ENCODE measurements at regions not wholly inside any gene's neighbourhood (a gene's known extent, or its start where the extent isn't known, plus 50 kb on each side); places are given as distances from the start of the nearest gene placed in this dataset.

- TF ChIP-seq GATA2 (IDR thresholded peaks at IDR 0.05; ENCODE audit: low read depth, low read length) (no peak), GATA3 (IDR thresholded peaks at IDR 0.05; ENCODE audit: low read depth, low read length) (no peak)
Observed at GRCh38 chr13:105997581-105998550, 537.6 kb downstream of the EFNB2 start.

GRCh38 chr13:105996391-105997025 lies 539.0 kb downstream of the EFNB2 start:
- TF ChIP-seq GATA3 (IDR thresholded peaks at IDR 0.05; ENCODE audit: low read depth, low read length) (no peak), GATA2 (IDR thresholded peaks at IDR 0.05; ENCODE audit: low read depth, low read length) (no peak)

GRCh38 chr13:105994340-105994739 lies 541.1 kb downstream of the EFNB2 start:
- TF ChIP-seq GATA2 (IDR thresholded peaks at IDR 0.05; ENCODE audit: low read depth, low read length): no peak
- TF ChIP-seq GATA3 (IDR thresholded peaks at IDR 0.05; ENCODE audit: low read depth, low read length): no peak

- no peak for TF ChIP-seq GATA3 (IDR thresholded peaks at IDR 0.05; ENCODE audit: low read depth, low read length)
- TF ChIP-seq GATA2 (IDR thresholded peaks at IDR 0.05; ENCODE audit: low read depth, low read length): no peak
Observed at GRCh38 chr13:105991622-105992277, 543.7 kb downstream of the EFNB2 start.

GRCh38 chr13:105991131-105991530 lies 544.3 kb downstream of the EFNB2 start:
- no peak for TF ChIP-seq GATA3 (IDR thresholded peaks at IDR 0.05; ENCODE audit: low read depth, low read length)
- no peak for TF ChIP-seq GATA2 (IDR thresholded peaks at IDR 0.05; ENCODE audit: low read depth, low read length)

GRCh38 chr13:105990256-105990958 lies 545.1 kb downstream of the EFNB2 start:
- no peak for TF ChIP-seq GATA3 (IDR thresholded peaks at IDR 0.05; ENCODE audit: low read depth, low read length)

- no peak for TF ChIP-seq GATA3 (IDR thresholded peaks at IDR 0.05; ENCODE audit: low read depth, low read length)
Observed at GRCh38 chr13:105984646-105985045, 550.8 kb downstream of the EFNB2 start.

- TF ChIP-seq GATA2 (IDR thresholded peaks at IDR 0.05; ENCODE audit: low read depth, low read length) (no peak), GATA3 (IDR thresholded peaks at IDR 0.05; ENCODE audit: low read depth, low read length) (no peak)
Observed at GRCh38 chr13:105984236-105984635, 551.2 kb downstream of the EFNB2 start.

GRCh38 chr13:105982219-105982930 lies 553.1 kb downstream of the EFNB2 start:
- TF ChIP-seq GATA2 (IDR thresholded peaks at IDR 0.05; ENCODE audit: low read depth, low read length): no peak
- TF ChIP-seq GATA3 (IDR thresholded peaks at IDR 0.05; ENCODE audit: low read depth, low read length): no peak

- TF ChIP-seq GATA3 (IDR thresholded peaks at IDR 0.05; ENCODE audit: low read depth, low read length) (no peak), GATA2 (IDR thresholded peaks at IDR 0.05; ENCODE audit: low read depth, low read length) (no peak)
Observed at GRCh38 chr13:105979131-105980011, 556.1 kb downstream of the EFNB2 start.

GRCh38 chr13:105974380-105974779 lies 561.1 kb downstream of the EFNB2 start:
- TF ChIP-seq GATA3 (IDR thresholded peaks at IDR 0.05; ENCODE audit: low read depth, low read length) (no peak), GATA2 (IDR thresholded peaks at IDR 0.05; ENCODE audit: low read depth, low read length) (no peak)

GRCh38 chr13:105972811-105973590 lies 562.5 kb downstream of the EFNB2 start:
- TF ChIP-seq GATA3 (IDR thresholded peaks at IDR 0.05; ENCODE audit: low read depth, low read length) (no peak), GATA2 (IDR thresholded peaks at IDR 0.05; ENCODE audit: low read depth, low read length) (no peak)

All from SH-SY5Y (cell line).